Trophoblast cell (in vitro differentiated cells and primary cell): ENCODE measurements at regions not wholly inside any gene's neighbourhood (a gene's known extent, or its start where the extent isn't known, plus 50 kb on each side); places are given as distances from the start of the nearest gene placed in this dataset.
"Not testable (repeated sequence)": the region's sequence is repeated elsewhere in the genome, so short reads cannot be mapped to it uniquely, and the experiment has no call there.

ENCODE experiments used
- DNase-seq, 2 donors: peaks; one replicate each; pipeline ENCODE4 v3.0.0-alpha.2; 2016
- H2AFZ ChIP-seq: 2 replicates; pipeline ENCODE4 v1.6.1; 2013; ENCODE audit warnings: low read length, moderate library complexity, mild to moderate bottlenecking; ENCODE audit not compliant: insufficient read depth, poor library complexity
- H2AK5ac ChIP-seq: 2 replicates; pipeline ENCODE4 v1.6.1; 2013; ENCODE audit warnings: mild to moderate bottlenecking, low read length
- H2BK120ac ChIP-seq: 2 replicates; pipeline ENCODE4 v1.6.1; 2013; ENCODE audit warnings: low read length, mild to moderate bottlenecking, moderate library complexity; ENCODE audit not compliant: insufficient read depth, poor library complexity
- H2BK12ac ChIP-seq: 2 replicates; pipeline ENCODE4 v1.6.1; 2013; ENCODE audit warnings: mild to moderate bottlenecking, low read length, moderate library complexity
- H2BK5ac ChIP-seq: 2 replicates; pipeline ENCODE4 v1.6.1; 2013; ENCODE audit warnings: low read length, low read depth, moderate library complexity, mild to moderate bottlenecking; ENCODE audit not compliant: poor library complexity
- H3K14ac ChIP-seq: 2 replicates; pipeline ENCODE4 v1.6.1; 2013; ENCODE audit warnings: mild to moderate bottlenecking, low read length
- H3K18ac ChIP-seq: 2 replicates; pipeline ENCODE4 v1.6.1; 2013; ENCODE audit warnings: mild to moderate bottlenecking, low read length
- H3K23ac ChIP-seq: 2 replicates; pipeline ENCODE4 v1.6.1; 2013; ENCODE audit warnings: low read length
- H3K27ac ChIP-seq: 2 replicates; pipeline ENCODE4 v1.5.1; 2013; ENCODE audit warnings: low read depth, mild to moderate bottlenecking, inconsistent platforms, low read length, moderate library complexity
- H3K27me3 ChIP-seq: 2 replicates; pipeline ENCODE4 v1.6.1; 2013; ENCODE audit warnings: inconsistent platforms, mild to moderate bottlenecking, low read length, moderate library complexity; ENCODE audit not compliant: insufficient read depth
- H3K36me3 ChIP-seq, 2 experiments: 1 replicate in 1 of 2; 2 replicates in 1 of 2; pipeline ENCODE4 v1.6.1; 2013; ENCODE audit warnings: low read length in 2 of 2, mild to moderate bottlenecking in 2 of 2, moderate library complexity in 1 of 2; ENCODE audit not compliant: insufficient read depth in 2 of 2, control insufficient read depth in 1 of 2
- H3K4ac ChIP-seq: 2 replicates; pipeline ENCODE4 v1.6.1; 2013; ENCODE audit warnings: low read depth, mild to moderate bottlenecking, low read length, moderate library complexity
- H3K4me1 ChIP-seq, 2 experiments: 1 replicate in 1 of 2; 2 replicates in 1 of 2; pipeline ENCODE4 v1.6.1; 2013; ENCODE audit warnings: low read length in 2 of 2, mild to moderate bottlenecking in 2 of 2, moderate library complexity in 1 of 2; ENCODE audit not compliant: insufficient read depth in 2 of 2, control insufficient read depth in 1 of 2
- H3K4me2 ChIP-seq: 2 replicates; pipeline ENCODE4 v1.6.1; 2013; ENCODE audit warnings: inconsistent platforms, mild to moderate bottlenecking, low read length, moderate library complexity
- H3K4me3 ChIP-seq: 2 replicates; pipeline ENCODE4 v1.5.1; 2013; ENCODE audit warnings: mild to moderate bottlenecking, low read depth, low read length, inconsistent platforms
- H3K79me1 ChIP-seq: one replicate; pipeline ENCODE4 v1.6.1; 2013; ENCODE audit warnings: low read length
- H3K79me2 ChIP-seq: 2 replicates; pipeline ENCODE4 v1.6.1; 2013; ENCODE audit warnings: low read length, mild to moderate bottlenecking; ENCODE audit not compliant: control insufficient read depth, insufficient read depth, poor library complexity
- H3K9ac ChIP-seq: 2 replicates; pipeline ENCODE4 v1.6.1; 2013; ENCODE audit warnings: mild to moderate bottlenecking, low read length
- H3K9me3 ChIP-seq: 2 replicates; pipeline ENCODE4 v1.6.1; 2013; ENCODE audit warnings: low read depth, mild to moderate bottlenecking, control low read depth, inconsistent platforms, low read length; ENCODE audit not compliant: insufficient read depth
- H4K12ac ChIP-seq: 2 replicates; pipeline ENCODE4 v1.6.1; 2013; ENCODE audit warnings: low read depth, mild to moderate bottlenecking, low read length, moderate library complexity
- H4K8ac ChIP-seq: 2 replicates; pipeline ENCODE4 v1.6.1; 2013; ENCODE audit warnings: low read depth, mild to moderate bottlenecking, low read length, moderate library complexity
- H4K91ac ChIP-seq: one replicate; pipeline ENCODE4 v1.6.1; 2013; ENCODE audit warnings: low read depth, mild to moderate bottlenecking, low read length, moderate library complexity
- WGBS: extraction: QIAGEN DNeasy Blood & Tissue Kit; methylation state at CpG from one replicate; pipeline ENCODE4 v1.1.7; 2013; ENCODE audit warnings: missing lambda C conversion rate; ENCODE audit not compliant: insufficient read length, insufficient coverage; ENCODE audit errors: extremely low coverage; 5-methylcytosine and 5-hydroxymethylcytosine counted together

DNA sequence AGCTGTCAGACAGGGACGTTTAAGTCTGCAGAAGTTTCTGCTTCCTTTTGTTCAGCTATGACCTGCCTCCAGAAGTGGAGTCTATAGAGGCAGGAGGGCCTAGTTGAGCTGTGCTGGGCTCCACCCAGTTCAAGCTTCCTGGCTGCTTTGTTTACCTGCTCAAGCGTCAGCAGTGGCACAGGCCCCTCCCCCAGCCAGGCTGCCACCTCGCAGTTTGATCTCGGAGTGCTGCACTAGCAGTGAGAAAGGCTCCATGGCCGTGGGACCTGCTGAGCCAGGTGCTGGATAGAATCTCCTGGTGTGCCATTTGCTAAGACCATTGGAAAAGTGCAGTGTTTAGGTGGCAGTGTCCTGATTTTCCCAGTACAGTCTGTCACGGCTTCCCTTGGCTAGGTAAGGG, 887.6 kb upstream of the ADGRL4 start:
- not testable (repeated sequence) for H3K9me3 ChIP-seq, H3K14ac ChIP-seq, H3K27ac ChIP-seq, H2BK12ac ChIP-seq, H3K79me1 ChIP-seq, H2BK5ac ChIP-seq, H3K4me2 ChIP-seq, H2AK5ac ChIP-seq, H3K9ac ChIP-seq, H3K4me3 ChIP-seq, H3K4me1 ChIP-seq, H4K12ac ChIP-seq, H2BK120ac ChIP-seq, H3K18ac ChIP-seq, H3K27me3 ChIP-seq, H3K79me2 ChIP-seq, H4K91ac ChIP-seq, H2AFZ ChIP-seq, H4K8ac ChIP-seq, DNase-seq, H3K23ac ChIP-seq, H3K36me3 ChIP-seq, H3K4ac ChIP-seq
- no CpG with 5 or more reads among the region's 6 CpGs for WGBS

DNA sequence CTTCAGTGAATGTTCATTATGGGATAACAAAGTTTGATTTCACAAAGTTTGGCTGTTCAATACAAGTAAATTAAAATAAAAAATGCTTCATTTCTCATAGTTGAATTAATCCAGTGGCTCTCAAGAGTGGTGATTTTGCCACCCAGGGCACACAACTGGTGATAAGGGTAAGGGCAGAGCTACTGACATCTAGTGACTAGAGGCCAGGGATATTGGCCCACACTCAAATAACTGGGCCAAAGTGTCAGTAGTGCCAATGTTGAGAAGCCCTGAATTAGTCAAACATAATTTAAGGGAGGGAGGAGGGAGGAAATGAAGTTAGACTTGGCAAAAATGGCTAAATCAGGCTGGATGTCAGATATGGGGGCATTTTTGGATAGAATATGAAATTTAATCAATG, 880.5 kb upstream of the ADGRL4 start:
- Histone ChIP-seq H3K4me3 (no peak overlapping the region), H3K79me2 (no peaks in the 10 kb centered on the region), H3K18ac (no peak overlapping the region), H3K23ac (no peak overlapping the region), H3K9me3 (peaks cover 5% of the 10 kb centered on the region), H3K36me3 (no peaks in the 10 kb centered on the region), H3K14ac (no peak overlapping the region), H3K4me2 (no peak overlapping the region), H3K27me3 (no peaks in the 10 kb centered on the region), H3K4ac (no peak overlapping the region), H4K8ac (no peak overlapping the region), H3K9ac (no peak overlapping the region), H3K27ac (no peak overlapping the region), H2BK12ac (no peak overlapping the region), H2BK120ac (no peak overlapping the region), H4K91ac (no peak overlapping the region), H3K4me1 (no peaks in the 10 kb centered on the region), H2AK5ac (no peak overlapping the region), H2BK5ac (no peak overlapping the region), H4K12ac (no peak overlapping the region), H2AFZ (no peak overlapping the region), H3K79me1 (no peaks in the 10 kb centered on the region)
- no peak for DNase-seq

DNA sequence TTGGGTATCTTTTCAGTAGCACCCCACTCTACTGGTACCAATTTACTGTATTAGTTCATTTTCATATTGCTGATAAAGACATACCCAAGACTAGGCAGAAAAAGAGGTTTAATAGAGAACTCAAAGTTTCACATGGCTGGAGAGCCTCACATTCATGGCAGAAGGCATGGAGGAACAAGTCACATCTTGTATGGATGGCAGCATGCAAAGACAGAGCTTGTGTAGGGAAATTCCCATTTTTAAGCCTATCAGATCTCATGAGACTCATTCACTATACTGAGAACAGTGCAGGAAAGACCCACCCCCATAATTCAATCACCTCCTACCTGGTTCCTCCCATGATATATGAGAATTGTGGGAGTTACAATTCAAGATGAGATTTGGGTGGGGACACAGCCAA, 878.6 kb upstream of the ADGRL4 start:
- no peak for DNase-seq
- no peak overlapping the region for H4K8ac ChIP-seq
- H3K79me2 ChIP-seq, result no peaks in the 10 kb centered on the region
- H3K14ac ChIP-seq, result no peak overlapping the region
- no peak overlapping the region for H2BK12ac ChIP-seq
- no peak overlapping the region for H3K18ac ChIP-seq
- H3K4ac ChIP-seq, result no peak overlapping the region
- H3K27me3 ChIP-seq, result no peaks in the 10 kb centered on the region
- H3K4me1 ChIP-seq, result no peaks in the 10 kb centered on the region
- no peak overlapping the region for H4K12ac ChIP-seq
- no peaks in the 10 kb centered on the region for H3K36me3 ChIP-seq
- H2BK120ac ChIP-seq, result no peak overlapping the region
- H4K91ac ChIP-seq, result no peak overlapping the region
- no peak overlapping the region for H3K9ac ChIP-seq
- no peak overlapping the region for H2AK5ac ChIP-seq
- H2BK5ac ChIP-seq, result no peak overlapping the region
- H3K4me2 ChIP-seq, result no peak overlapping the region
- H3K79me1 ChIP-seq, result no peaks in the 10 kb centered on the region
- no peak overlapping the region for H2AFZ ChIP-seq
- no peak overlapping the region for H3K27ac ChIP-seq
- H3K9me3 ChIP-seq, result peaks cover 5% of the 10 kb centered on the region
- H3K4me3 ChIP-seq, result no peak overlapping the region
- no peak overlapping the region for H3K23ac ChIP-seq

DNA sequence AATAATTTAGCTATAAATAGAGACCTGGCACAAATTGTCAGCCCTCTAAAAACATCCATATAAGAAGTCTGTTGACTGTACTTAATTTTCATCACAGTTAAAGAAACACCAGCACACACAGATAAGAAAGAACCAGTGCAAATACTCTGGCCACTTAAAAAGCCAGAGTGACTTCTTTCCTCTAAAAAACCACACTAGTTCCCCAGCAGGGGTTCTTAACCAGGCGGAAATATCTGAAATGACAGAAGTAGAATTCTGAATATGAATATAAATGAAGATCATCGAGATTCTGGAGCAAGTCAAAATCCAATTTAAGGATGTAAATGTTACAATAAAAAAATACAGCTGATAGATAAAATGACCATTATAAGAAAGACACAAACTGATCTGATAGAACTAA, 870.6 kb upstream of the ADGRL4 start:
- no peaks in the 10 kb centered on the region for H3K79me2 ChIP-seq
- no peaks in the 10 kb centered on the region for H3K9me3 ChIP-seq
- no peak for DNase-seq
- no CpG with 5 or more reads among the region's 2 CpGs for WGBS
- H2AK5ac ChIP-seq, result no peak overlapping the region
- H3K27me3 ChIP-seq, result no peaks in the 10 kb centered on the region
- no peak overlapping the region for H2AFZ ChIP-seq
- no peak overlapping the region for H3K18ac ChIP-seq
- no peak overlapping the region for H2BK120ac ChIP-seq
- H3K4me2 ChIP-seq, result no peak overlapping the region
- H3K79me1 ChIP-seq, result no peaks in the 10 kb centered on the region
- H3K9ac ChIP-seq, result no peak overlapping the region
- no peak overlapping the region for H2BK12ac ChIP-seq
- H3K4me1 ChIP-seq, result no peaks in the 10 kb centered on the region
- no peak overlapping the region for H3K4me3 ChIP-seq
- no peaks in the 10 kb centered on the region for H3K36me3 ChIP-seq
- H3K23ac ChIP-seq, result no peak overlapping the region
- no peak overlapping the region for H4K12ac ChIP-seq
- no peak overlapping the region for H3K27ac ChIP-seq
- H3K4ac ChIP-seq, result no peak overlapping the region
- no peak overlapping the region for H4K8ac ChIP-seq
- H2BK5ac ChIP-seq, result no peak overlapping the region
- no peak overlapping the region for H4K91ac ChIP-seq
- H3K14ac ChIP-seq, result no peak overlapping the region

DNA sequence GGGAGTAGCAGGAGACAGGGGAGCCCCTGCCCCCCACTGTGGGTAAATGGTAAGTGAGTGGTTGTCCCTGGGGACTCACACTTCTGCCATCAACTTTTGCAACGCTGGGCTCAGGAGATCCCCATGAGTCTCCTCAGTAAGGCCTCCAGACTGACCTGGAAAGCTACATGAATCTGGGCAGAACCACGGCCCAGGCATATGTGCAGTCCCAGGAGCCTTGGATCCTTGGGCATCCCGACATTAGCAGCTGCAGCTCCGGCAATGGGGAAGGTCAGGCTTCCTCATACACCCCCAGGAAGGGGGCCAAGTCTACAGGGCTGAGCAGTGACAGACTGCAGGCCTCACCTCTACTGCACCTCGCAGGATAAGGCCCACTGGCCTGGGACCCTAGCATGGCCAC, 868.7 kb upstream of the ADGRL4 start:
- Histone ChIP-seq H4K8ac (no peak overlapping the region), H3K23ac (no peak overlapping the region), H3K9me3 (no peaks in the 10 kb centered on the region), H3K79me1 (no peaks in the 10 kb centered on the region), H2AK5ac (no peak overlapping the region), H4K12ac (no peak overlapping the region), H2BK12ac (no peak overlapping the region), H3K79me2 (no peaks in the 10 kb centered on the region), H4K91ac (no peak overlapping the region), H3K36me3 (no peaks in the 10 kb centered on the region), H3K4me1 (no peaks in the 10 kb centered on the region), H3K14ac (no peak overlapping the region), H3K9ac (no peak overlapping the region), H2AFZ (no peak overlapping the region), H2BK120ac (no peak overlapping the region), H3K4me2 (no peak overlapping the region), H2BK5ac (no peak overlapping the region), H3K4ac (no peak overlapping the region), H3K4me3 (peak overlapping the region; percentile 10), H3K27me3 (no peaks in the 10 kb centered on the region), H3K18ac (no peak overlapping the region), H3K27ac (no peak overlapping the region)
- WGBS, result no CpG with 5 or more reads among the region's 5 CpGs
- no peak for DNase-seq
